ENCODE measurements at regions not wholly inside any gene's neighbourhood (a gene's known extent, or its start where the extent isn't known, plus 50 kb on each side); places are given as distances from the start of the nearest gene placed in this dataset.

- Histone ChIP-seq H3K4me3 (ENCODE audit: low read depth in 2 of 2, low read length in 2 of 2) (no peak overlapping the region), H3K36me3 (ENCODE audit: control insufficient read depth, insufficient read depth, low read length) (no peaks in the 10 kb centered on the region; the same call in 1 of the 2 replicates), H3K27ac (ENCODE audit: low read length) (no peak overlapping the region), H3K9me3 (ENCODE audit: control insufficient read depth, insufficient read depth, low read depth, low read length) (no peaks in the 10 kb centered on the region), H3K27me3 (ENCODE audit: control insufficient read depth, insufficient read depth, low read length) (peaks cover 8% of the 10 kb centered on the region), H3K4me1 (ENCODE audit: control insufficient read depth, insufficient read depth, low read length) (no peaks in the 10 kb centered on the region)
- ATAC-seq (no peak), DNase-seq (ENCODE audit: low read depth, low spot score) (no peak)
- no TSS peak for BruUV-seq (replicated peaks)
- in situ Hi-C loops (cut with HindIII; ENCODE audit: low pct_unique_long_range_greater_than_20kb, low sequenced_read_pairs) (no loop called here), intact Hi-C loops (cut with micrococcal nuclease; ENCODE audit: unreplicated experiment) (no loop called here)
- ChIA-PET POLR2A (interaction anchor here (0.7 kb wide), 1 partner anchor 72 kb away, joined by 4 read pairs; no protein-coding TSS in a partner anchor), CTCF (no interaction called here)
- no peak for TF ChIP-seq SIN3A (IDR thresholded peaks at IDR 0.05; ENCODE audit: borderline replicate concordance, insufficient read depth, low read depth, low read length)
- no peak for TF ChIP-seq POLR2AphosphoS5 (IDR thresholded peaks at IDR 0.05; ENCODE audit: low read depth, low read length)
- TF ChIP-seq TCF7L2 (IDR thresholded peaks at IDR 0.05; ENCODE audit: low read depth, low read length) = no peak
- TF ChIP-seq REST (IDR thresholded peaks at IDR 0.05; ENCODE audit: insufficient read depth in 1 of 2, low read depth in 2 of 2, low read length in 1 of 2) = no peak
- no peak for TF ChIP-seq CTCF (IDR thresholded peaks at IDR 0.05)
These were observed 74.2 kb downstream of the CHRNA1 start for GRCh38 chr2:174690026-174690425.

- in situ Hi-C loops (cut with HindIII; ENCODE audit: low pct_unique_long_range_greater_than_20kb, low sequenced_read_pairs) = no loop called here
- POLR2A ChIA-PET = no interaction called here
- intact Hi-C loops (cut with micrococcal nuclease; ENCODE audit: unreplicated experiment) = loop anchor here (10.0 kb wide), 1 partner anchor 113 kb away; no protein-coding TSS in a partner anchor
- DNase-seq (ENCODE audit: low read depth, low spot score) (no peak), ATAC-seq (no peak)
- peaks cover 22% of the 10 kb centered on the region for H3K27me3 ChIP-seq (ENCODE audit: control insufficient read depth, insufficient read depth, low read length)
- H3K9me3 ChIP-seq (ENCODE audit: control insufficient read depth, insufficient read depth, low read depth, low read length) = no peaks in the 10 kb centered on the region
- H3K36me3 ChIP-seq (ENCODE audit: control insufficient read depth, insufficient read depth, low read length) = no peaks in the 10 kb centered on the region; the same call in 1 of the 2 replicates
- no peak overlapping the region for H3K4me3 ChIP-seq (ENCODE audit: low read depth in 2 of 2, low read length in 2 of 2)
- H3K27ac ChIP-seq (ENCODE audit: low read length) = no peak overlapping the region
- no peak for TF ChIP-seq SIN3A (IDR thresholded peaks at IDR 0.05; ENCODE audit: borderline replicate concordance, insufficient read depth, low read depth, low read length)
- TF ChIP-seq CTCF (IDR thresholded peaks at IDR 0.05) = peak; percentile 58; the same call in 1 of the 2 replicates
- no peak for TF ChIP-seq REST (IDR thresholded peaks at IDR 0.05; ENCODE audit: insufficient read depth in 1 of 2, low read depth in 2 of 2, low read length in 1 of 2)
- TF ChIP-seq POLR2AphosphoS5 (IDR thresholded peaks at IDR 0.05; ENCODE audit: low read depth, low read length) = no peak
- peaks cover 5% of the 10 kb centered on the region for H3K4me1 ChIP-seq (ENCODE audit: control insufficient read depth, insufficient read depth, low read length)
- CTCF ChIA-PET = interaction anchor here (0.8 to 1.2 kb wide), 3 partner anchors 8 to 225 kb away, joined by 3 read pairs; no protein-coding TSS in a partner anchor
- BruUV-seq (replicated peaks) = no TSS peak
These were observed 76.2 kb downstream of the CHRNA1 start for GRCh38 chr2:174688079-174688478.
